ENCODE measurements at regions not wholly inside any gene's neighbourhood (a gene's known extent, or its start where the extent isn't known, plus 50 kb on each side); places are given as distances from the start of the nearest gene placed in this dataset.

GRCh38 chr1:214844319-214844718 is 238.2 kb upstream of the KCNK2 start:
- TF ChIP-seq EP300 (IDR thresholded peaks at IDR 0.05), result no peak
- no peak for TF ChIP-seq CTCF (IDR thresholded peaks at IDR 0.05)
